ENCODE measurements at regions not wholly inside any gene's neighbourhood (a gene's known extent, or its start where the extent isn't known, plus 50 kb on each side); places are given as distances from the start of the nearest gene placed in this dataset.

- TF ChIP-seq, protein P1, sequence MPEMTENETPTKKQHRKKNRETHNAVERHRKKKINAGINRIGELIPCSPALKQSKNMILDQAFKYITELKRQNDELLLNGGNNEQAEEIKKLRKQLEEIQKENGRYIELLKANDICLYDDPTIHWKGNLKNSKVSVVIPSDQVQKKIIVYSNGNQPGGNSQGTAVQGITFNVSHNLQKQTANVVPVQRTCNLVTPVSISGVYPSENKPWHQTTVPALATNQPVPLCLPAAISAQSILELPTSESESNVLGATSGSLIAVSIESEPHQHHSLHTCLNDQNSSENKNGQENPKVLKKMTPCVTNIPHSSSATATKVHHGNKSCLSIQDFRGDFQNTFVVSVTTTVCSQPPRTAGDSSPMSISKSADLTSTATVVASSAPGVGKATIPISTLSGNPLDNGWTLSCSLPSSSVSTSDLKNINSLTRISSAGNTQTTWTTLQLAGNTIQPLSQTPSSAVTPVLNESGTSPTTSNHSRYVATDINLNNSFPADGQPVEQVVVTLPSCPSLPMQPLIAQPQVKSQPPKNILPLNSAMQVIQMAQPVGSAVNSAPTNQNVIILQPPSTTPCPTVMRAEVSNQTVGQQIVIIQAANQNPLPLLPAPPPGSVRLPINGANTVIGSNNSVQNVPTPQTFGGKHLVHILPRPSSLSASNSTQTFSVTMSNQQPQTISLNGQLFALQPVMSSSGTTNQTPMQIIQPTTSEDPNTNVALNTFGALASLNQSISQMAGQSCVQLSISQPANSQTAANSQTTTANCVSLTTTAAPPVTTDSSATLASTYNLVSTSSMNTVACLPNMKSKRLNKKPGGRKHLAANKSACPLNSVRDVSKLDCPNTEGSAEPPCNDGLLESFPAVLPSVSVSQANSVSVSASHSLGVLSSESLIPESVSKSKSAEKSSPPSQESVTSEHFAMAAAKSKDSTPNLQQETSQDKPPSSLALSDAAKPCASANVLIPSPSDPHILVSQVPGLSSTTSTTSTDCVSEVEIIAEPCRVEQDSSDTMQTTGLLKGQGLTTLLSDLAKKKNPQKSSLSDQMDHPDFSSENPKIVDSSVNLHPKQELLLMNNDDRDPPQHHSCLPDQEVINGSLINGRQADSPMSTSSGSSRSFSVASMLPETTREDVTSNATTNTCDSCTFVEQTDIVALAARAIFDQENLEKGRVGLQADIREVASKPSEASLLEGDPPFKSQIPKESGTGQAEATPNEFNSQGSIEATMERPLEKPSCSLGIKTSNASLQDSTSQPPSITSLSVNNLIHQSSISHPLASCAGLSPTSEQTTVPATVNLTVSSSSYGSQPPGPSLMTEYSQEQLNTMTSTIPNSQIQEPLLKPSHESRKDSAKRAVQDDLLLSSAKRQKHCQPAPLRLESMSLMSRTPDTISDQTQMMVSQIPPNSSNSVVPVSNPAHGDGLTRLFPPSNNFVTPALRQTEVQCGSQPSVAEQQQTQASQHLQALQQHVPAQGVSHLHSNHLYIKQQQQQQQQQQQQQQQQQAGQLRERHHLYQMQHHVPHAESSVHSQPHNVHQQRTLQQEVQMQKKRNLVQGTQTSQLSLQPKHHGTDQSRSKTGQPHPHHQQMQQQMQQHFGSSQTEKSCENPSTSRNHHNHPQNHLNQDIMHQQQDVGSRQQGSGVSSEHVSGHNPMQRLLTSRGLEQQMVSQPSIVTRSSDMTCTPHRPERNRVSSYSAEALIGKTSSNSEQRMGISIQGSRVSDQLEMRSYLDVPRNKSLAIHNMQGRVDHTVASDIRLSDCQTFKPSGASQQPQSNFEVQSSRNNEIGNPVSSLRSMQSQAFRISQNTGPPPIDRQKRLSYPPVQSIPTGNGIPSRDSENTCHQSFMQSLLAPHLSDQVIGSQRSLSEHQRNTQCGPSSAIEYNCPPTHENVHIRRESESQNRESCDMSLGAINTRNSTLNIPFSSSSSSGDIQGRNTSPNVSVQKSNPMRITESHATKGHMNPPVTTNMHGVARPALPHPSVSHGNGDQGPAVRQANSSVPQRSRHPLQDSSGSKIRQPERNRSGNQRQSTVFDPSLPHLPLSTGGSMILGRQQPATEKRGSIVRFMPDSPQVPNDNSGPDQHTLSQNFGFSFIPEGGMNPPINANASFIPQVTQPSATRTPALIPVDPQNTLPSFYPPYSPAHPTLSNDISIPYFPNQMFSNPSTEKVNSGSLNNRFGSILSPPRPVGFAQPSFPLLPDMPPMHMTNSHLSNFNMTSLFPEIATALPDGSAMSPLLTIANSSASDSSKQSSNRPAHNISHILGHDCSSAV (CRISPR knock-in tag; IDR thresholded peaks at IDR 0.05; ENCODE audit: borderline replicate concordance) = no peak
- TF ChIP-seq THYN1 (CRISPR knock-in tag; IDR thresholded peaks at IDR 0.05; ENCODE audit: borderline replicate concordance, low read depth) = no peak
- TF ChIP-seq ZNF446 (CRISPR knock-in tag; IDR thresholded peaks at IDR 0.05) = no peak
- no peak for TF ChIP-seq DPF2 (CRISPR knock-in tag; IDR thresholded peaks at IDR 0.05; ENCODE audit: borderline replicate concordance, low read depth)
- TF ChIP-seq ZNF615 (CRISPR knock-in tag; IDR thresholded peaks at IDR 0.05; ENCODE audit: borderline replicate concordance) = no peak
Measured at GRCh38 chr15:38631119-38632075, 66.8 kb upstream of the RASGRP1 start (continued).
